22Rv1 (cell line): ENCODE measurements at regions not wholly inside any gene's neighbourhood (a gene's known extent, or its start where the extent isn't known, plus 50 kb on each side); places are given as distances from the start of the nearest gene placed in this dataset.
A peak's percentile ranks its signal among the peaks of the same experiment; 100 is the strongest.

Source experiments
- H3K27ac ChIP-seq: fragments of 450-650 bp; 2 replicates; pipeline ENCODE4 v1.5.1; 2017
- ZFX ChIP-seq: fragments of 450-650 bp; IDR thresholded peaks from 2 replicates; pipeline ENCODE4 v1.6.1; 2017; ENCODE audit warnings: antibody characterized with exemption, borderline replicate concordance
- TF ChIP-seq, protein P1 (sequence below): fragments of 450-650 bp; IDR thresholded peaks from 2 replicates; pipeline ENCODE4 v1.5.1; 2017; ENCODE audit warnings: mild to moderate bottlenecking

DNA sequence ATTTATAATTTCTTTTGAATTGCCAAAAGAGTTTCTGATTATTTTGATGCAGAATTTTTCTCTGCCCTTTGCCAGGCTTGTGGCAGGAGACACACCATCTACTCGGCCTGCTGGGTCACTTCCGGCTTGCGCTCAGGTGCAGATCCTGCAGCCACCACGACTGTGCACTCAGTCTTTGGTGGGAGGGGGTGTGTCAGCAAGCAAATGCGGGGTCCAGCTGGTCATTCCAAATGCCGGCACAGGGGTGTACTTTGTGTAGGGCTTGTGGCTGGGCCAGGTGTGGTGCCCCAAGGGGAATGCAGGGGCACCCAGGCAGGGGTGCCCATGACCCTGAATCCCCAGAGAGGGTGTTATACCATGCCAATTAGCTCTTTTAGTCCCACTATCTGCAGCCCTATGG lies 673.0 kb downstream of the TLL1 start:
- TF ChIP-seq ZFX, result no peak
- TF ChIP-seq, protein P1, sequence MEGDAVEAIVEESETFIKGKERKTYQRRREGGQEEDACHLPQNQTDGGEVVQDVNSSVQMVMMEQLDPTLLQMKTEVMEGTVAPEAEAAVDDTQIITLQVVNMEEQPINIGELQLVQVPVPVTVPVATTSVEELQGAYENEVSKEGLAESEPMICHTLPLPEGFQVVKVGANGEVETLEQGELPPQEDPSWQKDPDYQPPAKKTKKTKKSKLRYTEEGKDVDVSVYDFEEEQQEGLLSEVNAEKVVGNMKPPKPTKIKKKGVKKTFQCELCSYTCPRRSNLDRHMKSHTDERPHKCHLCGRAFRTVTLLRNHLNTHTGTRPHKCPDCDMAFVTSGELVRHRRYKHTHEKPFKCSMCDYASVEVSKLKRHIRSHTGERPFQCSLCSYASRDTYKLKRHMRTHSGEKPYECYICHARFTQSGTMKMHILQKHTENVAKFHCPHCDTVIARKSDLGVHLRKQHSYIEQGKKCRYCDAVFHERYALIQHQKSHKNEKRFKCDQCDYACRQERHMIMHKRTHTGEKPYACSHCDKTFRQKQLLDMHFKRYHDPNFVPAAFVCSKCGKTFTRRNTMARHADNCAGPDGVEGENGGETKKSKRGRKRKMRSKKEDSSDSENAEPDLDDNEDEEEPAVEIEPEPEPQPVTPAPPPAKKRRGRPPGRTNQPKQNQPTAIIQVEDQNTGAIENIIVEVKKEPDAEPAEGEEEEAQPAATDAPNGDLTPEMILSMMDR, result no peak
- H3K27ac ChIP-seq, result no peak overlapping the region

DNA sequence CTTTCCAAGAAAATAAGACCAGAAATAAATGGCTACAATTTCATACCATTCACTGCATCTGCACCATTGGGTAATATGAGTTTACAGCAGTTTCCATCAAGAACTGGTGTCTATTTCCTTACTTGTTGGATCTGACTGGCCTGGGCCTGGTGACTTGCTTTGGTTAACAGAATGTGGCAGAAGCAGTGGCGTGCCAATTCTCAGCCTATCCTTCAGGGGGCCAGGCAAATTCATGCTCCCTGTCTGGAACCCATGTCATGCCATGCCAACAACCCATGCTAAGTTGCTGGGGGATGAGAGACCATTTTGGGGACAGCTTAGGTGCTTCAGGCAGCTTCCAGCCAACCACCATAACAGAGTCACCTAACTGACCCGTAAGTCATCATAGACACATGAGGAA lies 656.7 kb downstream of the SPOCK3 start:
- H3K27ac ChIP-seq, result no peak overlapping the region
- TF ChIP-seq, protein P1, result no peak
- no peak for TF ChIP-seq ZFX

GRCh38 chr4:166585491-166585890 lies 648.8 kb downstream of the SPOCK3 start:
- no peak overlapping the region for H3K27ac ChIP-seq
- TF ChIP-seq ZFX, result no peak
- TF ChIP-seq, protein P1, result no peak

DNA sequence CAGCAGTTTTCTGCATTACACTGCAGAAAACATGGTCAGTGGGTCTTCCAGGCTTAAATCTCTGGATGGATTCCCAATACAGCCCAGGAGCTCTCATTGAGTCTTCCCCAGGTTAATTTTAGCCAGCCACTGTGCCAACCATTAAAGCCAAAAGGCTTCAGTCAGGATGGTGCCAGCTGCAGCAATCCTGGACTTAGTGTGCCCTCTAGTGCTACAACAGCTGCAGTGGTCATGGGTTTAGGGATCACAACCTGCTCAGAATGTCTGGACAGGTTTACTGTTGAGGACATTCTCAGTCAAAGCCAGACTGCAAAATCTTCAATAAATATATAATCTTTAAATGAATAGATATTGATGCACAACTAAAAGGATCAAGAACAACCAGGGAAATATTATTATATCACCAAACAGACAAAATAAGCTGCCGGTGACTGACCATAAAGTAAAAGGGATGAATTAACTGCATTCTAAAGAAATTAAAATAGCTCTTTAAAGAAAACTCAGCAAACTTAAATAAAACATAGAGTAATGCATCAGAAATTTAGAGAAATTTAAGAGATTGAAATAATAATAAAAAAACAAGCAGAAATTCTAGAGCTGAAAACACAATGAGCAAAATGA lies 639.9 kb downstream of the SPOCK3 start:
- no peak for TF ChIP-seq ZFX
- TF ChIP-seq, protein P1, result peak; percentile 75
- no peak overlapping the region for H3K27ac ChIP-seq

GRCh38 chr4:166600264-166600663 lies 634.0 kb downstream of the SPOCK3 start:
- H3K27ac ChIP-seq, result no peak overlapping the region
- no peak for TF ChIP-seq ZFX
- TF ChIP-seq, protein P1, result no peak

- TF ChIP-seq, protein P1, result no peak
- no peak for TF ChIP-seq ZFX
- H3K27ac ChIP-seq, result no peak overlapping the region
Observed at GRCh38 chr4:166602068-166602467, 632.2 kb downstream of the SPOCK3 start.

DNA sequence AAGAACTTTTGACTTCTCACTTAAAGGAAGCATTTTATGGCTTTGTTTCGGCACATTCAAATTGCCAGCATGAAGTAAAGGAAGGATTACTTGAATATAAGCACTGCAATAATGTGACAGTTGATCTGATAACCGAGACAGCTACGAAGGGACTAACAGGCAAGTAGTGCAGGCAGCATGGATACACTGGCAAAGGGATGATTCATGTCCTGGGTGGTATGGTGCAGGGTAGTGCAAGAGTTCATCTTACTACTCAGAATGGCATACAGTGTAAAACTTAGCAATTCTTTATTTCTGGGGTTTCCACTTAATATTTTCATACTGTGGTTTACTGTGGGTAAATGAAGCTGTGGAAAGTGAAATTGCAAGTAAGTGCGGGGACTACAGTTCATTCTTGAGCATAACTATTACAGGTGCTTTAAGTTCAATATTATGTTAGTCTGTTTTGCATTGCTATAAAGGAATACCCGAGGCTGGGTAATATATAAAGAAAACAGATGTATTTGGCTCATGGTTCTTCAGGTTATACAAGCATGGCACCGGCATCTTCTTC lies 611.8 kb downstream of the SPOCK3 start:
- H3K27ac ChIP-seq, result no peak overlapping the region
- TF ChIP-seq, protein P1, result no peak
- no peak for TF ChIP-seq ZFX
